ENCODE measurements at regions not wholly inside any gene's neighbourhood (a gene's known extent, or its start where the extent isn't known, plus 50 kb on each side); places are given as distances from the start of the nearest gene placed in this dataset.
"Not testable (repeated sequence)": the region's sequence is repeated elsewhere in the genome, so short reads cannot be mapped to it uniquely, and the experiment has no call there.

GRCh38 chrX:81857192-81857591 lies 655.3 kb downstream of the SH3BGRL start:
- H3K27me3 ChIP-seq (replicated peaks; ENCODE audit: control insufficient read depth, insufficient read depth, low read length), result no peaks in the 10 kb centered on the region
- peaks cover 13% of the 10 kb centered on the region for H3K9me3 ChIP-seq (ENCODE audit: control insufficient read depth, low read length)
- no peaks in the 10 kb centered on the region for H3K36me3 ChIP-seq (ENCODE audit: control insufficient read depth, insufficient read depth, low read length, severe bottlenecking)
- no peak for DNase-seq (ENCODE audit: low read depth)
- H3K4me3 ChIP-seq (ENCODE audit: low read length), result no peak overlapping the region
- H3K4me1 ChIP-seq (ENCODE audit: control insufficient read depth, insufficient read depth, low read length), result no peaks in the 10 kb centered on the region
- no peak overlapping the region for H3K9ac ChIP-seq (ENCODE audit: low read length)

GRCh38 chrX:81866873-81867272 lies 665.0 kb downstream of the SH3BGRL start:
- H3K9me3 ChIP-seq (ENCODE audit: control insufficient read depth, low read length), result peaks cover 30% of the 10 kb centered on the region
- DNase-seq (ENCODE audit: low read depth), result no peak
- H3K36me3 ChIP-seq (ENCODE audit: control insufficient read depth, insufficient read depth, low read length, severe bottlenecking), result no peaks in the 10 kb centered on the region
- H3K4me3 ChIP-seq (ENCODE audit: low read length), result no peak overlapping the region
- H3K4me1 ChIP-seq (ENCODE audit: control insufficient read depth, insufficient read depth, low read length), result no peaks in the 10 kb centered on the region
- H3K9ac ChIP-seq (ENCODE audit: low read length), result no peak overlapping the region
- no peaks in the 10 kb centered on the region for H3K27me3 ChIP-seq (replicated peaks; ENCODE audit: control insufficient read depth, insufficient read depth, low read length)

GRCh38 chrX:81868979-81869378 lies 667.1 kb downstream of the SH3BGRL start:
- H3K4me3 ChIP-seq (ENCODE audit: low read length), result no peak overlapping the region
- H3K9me3 ChIP-seq (ENCODE audit: control insufficient read depth, low read length), result peaks cover 40% of the 10 kb centered on the region
- no peaks in the 10 kb centered on the region for H3K36me3 ChIP-seq (ENCODE audit: control insufficient read depth, insufficient read depth, low read length, severe bottlenecking)
- H3K4me1 ChIP-seq (ENCODE audit: control insufficient read depth, insufficient read depth, low read length), result no peaks in the 10 kb centered on the region
- no peak for DNase-seq (ENCODE audit: low read depth)
- no peak overlapping the region for H3K9ac ChIP-seq (ENCODE audit: low read length)
- no peaks in the 10 kb centered on the region for H3K27me3 ChIP-seq (replicated peaks; ENCODE audit: control insufficient read depth, insufficient read depth, low read length)

- no peak for DNase-seq (ENCODE audit: low read depth)
- no peaks in the 10 kb centered on the region for H3K4me1 ChIP-seq (ENCODE audit: control insufficient read depth, insufficient read depth, low read length)
- H3K36me3 ChIP-seq (ENCODE audit: control insufficient read depth, insufficient read depth, low read length, severe bottlenecking), result no peaks in the 10 kb centered on the region
- H3K9me3 ChIP-seq (ENCODE audit: control insufficient read depth, low read length), result peaks cover 25% of the 10 kb centered on the region
- no peaks in the 10 kb centered on the region for H3K27me3 ChIP-seq (replicated peaks; ENCODE audit: control insufficient read depth, insufficient read depth, low read length)
- H3K9ac ChIP-seq (ENCODE audit: low read length), result no peak overlapping the region
- no peak overlapping the region for H3K4me3 ChIP-seq (ENCODE audit: low read length)
Measured at GRCh38 chrX:81874807-81875206, 672.9 kb downstream of the SH3BGRL start.

GRCh38 chrX:81875800-81876199 lies 673.9 kb downstream of the SH3BGRL start:
- Histone ChIP-seq H3K4me1 (ENCODE audit: control insufficient read depth, insufficient read depth, low read length) (no peaks in the 10 kb centered on the region), H3K4me3 (ENCODE audit: low read length) (no peak overlapping the region), H3K27me3 (replicated peaks; ENCODE audit: control insufficient read depth, insufficient read depth, low read length) (no peaks in the 10 kb centered on the region), H3K9ac (ENCODE audit: low read length) (no peak overlapping the region), H3K36me3 (ENCODE audit: control insufficient read depth, insufficient read depth, low read length, severe bottlenecking) (no peaks in the 10 kb centered on the region), H3K9me3 (ENCODE audit: control insufficient read depth, low read length) (peaks cover 21% of the 10 kb centered on the region)
- no peak for DNase-seq (ENCODE audit: low read depth)

- H3K36me3 ChIP-seq (ENCODE audit: control insufficient read depth, insufficient read depth, low read length, severe bottlenecking), result no peaks in the 10 kb centered on the region
- H3K9me3 ChIP-seq (ENCODE audit: control insufficient read depth, low read length), result peaks cover 14% of the 10 kb centered on the region
- peaks cover 3% of the 10 kb centered on the region for H3K27me3 ChIP-seq (replicated peaks; ENCODE audit: control insufficient read depth, insufficient read depth, low read length)
- H3K4me1 ChIP-seq (ENCODE audit: control insufficient read depth, insufficient read depth, low read length), result no peaks in the 10 kb centered on the region
- no peak for DNase-seq (ENCODE audit: low read depth)
- no peak overlapping the region for H3K9ac ChIP-seq (ENCODE audit: low read length)
- no peak overlapping the region for H3K4me3 ChIP-seq (ENCODE audit: low read length)
Measured at GRCh38 chrX:81876437-81876836, 674.5 kb downstream of the SH3BGRL start.

GRCh38 chrX:81890521-81890920 lies 688.6 kb downstream of the SH3BGRL start:
- H3K36me3 ChIP-seq (ENCODE audit: control insufficient read depth, insufficient read depth, low read length, severe bottlenecking), result no peaks in the 10 kb centered on the region
- no peak overlapping the region for H3K9ac ChIP-seq (ENCODE audit: low read length)
- H3K9me3 ChIP-seq (ENCODE audit: control insufficient read depth, low read length), result no peaks in the 10 kb centered on the region
- DNase-seq (ENCODE audit: low read depth), result no peak
- no peak overlapping the region for H3K4me3 ChIP-seq (ENCODE audit: low read length)
- H3K27me3 ChIP-seq (replicated peaks; ENCODE audit: control insufficient read depth, insufficient read depth, low read length), result peaks cover 11% of the 10 kb centered on the region
- H3K4me1 ChIP-seq (ENCODE audit: control insufficient read depth, insufficient read depth, low read length), result no peaks in the 10 kb centered on the region

- Histone ChIP-seq H3K9me3 (ENCODE audit: control insufficient read depth, low read length) (peaks cover 10% of the 10 kb centered on the region), H3K27me3 (replicated peaks; ENCODE audit: control insufficient read depth, insufficient read depth, low read length) (no peaks in the 10 kb centered on the region), H3K9ac (ENCODE audit: low read length) (no peak overlapping the region), H3K4me3 (ENCODE audit: low read length) (no peak overlapping the region), H3K4me1 (ENCODE audit: control insufficient read depth, insufficient read depth, low read length) (no peaks in the 10 kb centered on the region), H3K36me3 (ENCODE audit: control insufficient read depth, insufficient read depth, low read length, severe bottlenecking) (no peaks in the 10 kb centered on the region)
- DNase-seq (ENCODE audit: low read depth), result no peak
Measured at GRCh38 chrX:81900522-81900921, 698.6 kb downstream of the SH3BGRL start.

GRCh38 chrX:81925812-81926211 lies 723.9 kb downstream of the SH3BGRL start:
- Histone ChIP-seq H3K36me3 (ENCODE audit: control insufficient read depth, insufficient read depth, low read length, severe bottlenecking) (no peaks in the 10 kb centered on the region), H3K9me3 (ENCODE audit: control insufficient read depth, low read length) (peaks cover 4% of the 10 kb centered on the region), H3K9ac (ENCODE audit: low read length) (no peak overlapping the region), H3K4me3 (ENCODE audit: low read length) (no peak overlapping the region), H3K4me1 (ENCODE audit: control insufficient read depth, insufficient read depth, low read length) (no peaks in the 10 kb centered on the region), H3K27me3 (replicated peaks; ENCODE audit: control insufficient read depth, insufficient read depth, low read length) (no peaks in the 10 kb centered on the region)
- no peak for DNase-seq (ENCODE audit: low read depth)

GRCh38 chrX:81945911-81946310 lies 744.0 kb downstream of the SH3BGRL start:
- H3K4me1 ChIP-seq (ENCODE audit: control insufficient read depth, insufficient read depth, low read length); H3K27me3 ChIP-seq (replicated peaks; ENCODE audit: control insufficient read depth, insufficient read depth, low read length); H3K4me3 ChIP-seq (ENCODE audit: low read length); H3K9ac ChIP-seq (ENCODE audit: low read length); DNase-seq (ENCODE audit: low read depth); H3K9me3 ChIP-seq (ENCODE audit: control insufficient read depth, low read length); H3K36me3 ChIP-seq (ENCODE audit: control insufficient read depth, insufficient read depth, low read length, severe bottlenecking): not testable (repeated sequence)

GRCh38 chrX:81957318-81957717 lies 755.4 kb downstream of the SH3BGRL start:
- Histone ChIP-seq H3K4me1 (ENCODE audit: control insufficient read depth, insufficient read depth, low read length) (no peaks in the 10 kb centered on the region), H3K36me3 (ENCODE audit: control insufficient read depth, insufficient read depth, low read length, severe bottlenecking) (no peaks in the 10 kb centered on the region), H3K4me3 (ENCODE audit: low read length) (no peak overlapping the region), H3K27me3 (replicated peaks; ENCODE audit: control insufficient read depth, insufficient read depth, low read length) (no peaks in the 10 kb centered on the region), H3K9me3 (ENCODE audit: control insufficient read depth, low read length) (no peaks in the 10 kb centered on the region), H3K9ac (ENCODE audit: low read length) (no peak overlapping the region)
- no peak for DNase-seq (ENCODE audit: low read depth)

GRCh38 chrX:81957900-81958545 lies 756.1 kb downstream of the SH3BGRL start:
- DNase-seq (ENCODE audit: low read depth), result peak; percentile 5
- Histone ChIP-seq H3K9ac (ENCODE audit: low read length) (no peak overlapping the region), H3K9me3 (ENCODE audit: control insufficient read depth, low read length) (no peaks in the 10 kb centered on the region), H3K27me3 (replicated peaks; ENCODE audit: control insufficient read depth, insufficient read depth, low read length) (no peaks in the 10 kb centered on the region), H3K4me3 (ENCODE audit: low read length) (no peak overlapping the region), H3K36me3 (ENCODE audit: control insufficient read depth, insufficient read depth, low read length, severe bottlenecking) (no peaks in the 10 kb centered on the region), H3K4me1 (ENCODE audit: control insufficient read depth, insufficient read depth, low read length) (no peaks in the 10 kb centered on the region)

All from adipocyte (in vitro differentiated cells).